ENCODE measurements at regions not wholly inside any gene's neighbourhood (a gene's known extent, or its start where the extent isn't known, plus 50 kb on each side); places are given as distances from the start of the nearest gene placed in this dataset.
"Not testable (repeated sequence)": the region's sequence is repeated elsewhere in the genome, so short reads cannot be mapped to it uniquely, and the experiment has no call there.

DNA sequence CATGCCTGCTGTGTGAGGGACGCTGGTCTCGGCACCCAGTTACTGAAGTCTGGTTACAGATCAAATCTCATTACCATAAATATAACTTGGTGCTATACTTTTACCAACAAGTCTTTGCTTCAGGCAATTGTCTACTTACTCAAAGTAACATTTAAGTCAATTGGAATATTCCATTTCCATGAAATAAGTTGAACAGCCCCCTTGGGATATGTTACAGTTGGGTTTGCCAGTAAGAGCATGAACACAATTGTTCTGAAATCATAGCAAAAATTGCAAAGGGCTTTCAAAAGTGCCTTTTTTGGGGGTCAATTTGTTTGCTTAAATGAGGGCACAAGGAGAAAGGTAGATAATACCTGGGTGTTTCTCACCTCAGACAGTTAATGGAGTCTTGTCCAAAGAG is 170.9 kb upstream of the EXOC2 start:
- H4K20me1 ChIP-seq (ENCODE audit: low read depth): no peaks in the 10 kb centered on the region
- H3K4me3 Mint-ChIP-seq: no peak overlapping the region
- H3K4me2 ChIP-seq: no peak overlapping the region
- TF ChIP-seq, protein P1, sequence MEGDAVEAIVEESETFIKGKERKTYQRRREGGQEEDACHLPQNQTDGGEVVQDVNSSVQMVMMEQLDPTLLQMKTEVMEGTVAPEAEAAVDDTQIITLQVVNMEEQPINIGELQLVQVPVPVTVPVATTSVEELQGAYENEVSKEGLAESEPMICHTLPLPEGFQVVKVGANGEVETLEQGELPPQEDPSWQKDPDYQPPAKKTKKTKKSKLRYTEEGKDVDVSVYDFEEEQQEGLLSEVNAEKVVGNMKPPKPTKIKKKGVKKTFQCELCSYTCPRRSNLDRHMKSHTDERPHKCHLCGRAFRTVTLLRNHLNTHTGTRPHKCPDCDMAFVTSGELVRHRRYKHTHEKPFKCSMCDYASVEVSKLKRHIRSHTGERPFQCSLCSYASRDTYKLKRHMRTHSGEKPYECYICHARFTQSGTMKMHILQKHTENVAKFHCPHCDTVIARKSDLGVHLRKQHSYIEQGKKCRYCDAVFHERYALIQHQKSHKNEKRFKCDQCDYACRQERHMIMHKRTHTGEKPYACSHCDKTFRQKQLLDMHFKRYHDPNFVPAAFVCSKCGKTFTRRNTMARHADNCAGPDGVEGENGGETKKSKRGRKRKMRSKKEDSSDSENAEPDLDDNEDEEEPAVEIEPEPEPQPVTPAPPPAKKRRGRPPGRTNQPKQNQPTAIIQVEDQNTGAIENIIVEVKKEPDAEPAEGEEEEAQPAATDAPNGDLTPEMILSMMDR (IDR thresholded peaks at IDR 0.05): no peak
- TF ChIP-seq EZH2 (IDR thresholded peaks at IDR 0.05) (no peak), EZH2phosphoT487 (IDR thresholded peaks at IDR 0.05) (no peak)
- no peaks in the 10 kb centered on the region for H3K27me3 ChIP-seq
- H3K27ac ChIP-seq: no peak overlapping the region
- no peaks in the 10 kb centered on the region for H3K9me3 ChIP-seq (ENCODE audit: low read depth)
- no peaks in the 10 kb centered on the region for H3K4me1 ChIP-seq
- H3K9me3 Mint-ChIP-seq: peaks cover 2% of the 10 kb centered on the region
- no peak overlapping the region for H2AFZ ChIP-seq (replicated peaks)
- H3K36me3 ChIP-seq: no peaks in the 10 kb centered on the region
- peaks cover 5% of the 10 kb centered on the region for H3K4me1 Mint-ChIP-seq
- no peaks in the 10 kb centered on the region for H3K36me3 Mint-ChIP-seq
- H3K9ac ChIP-seq: no peak overlapping the region
- no peaks in the 10 kb centered on the region for H3K79me2 ChIP-seq (ENCODE audit: low read depth)
- H3F3A ChIP-seq (ENCODE audit: low read depth): no peaks in the 10 kb centered on the region
- no peak for DNase-seq (ENCODE audit: low spot score)
- H3K27ac Mint-ChIP-seq: no peak overlapping the region
- H3K27me3 Mint-ChIP-seq (ENCODE audit: insufficient read depth, low read depth): peaks cover 10% of the 10 kb centered on the region
- H3K4me3 ChIP-seq: no peak overlapping the region

DNA sequence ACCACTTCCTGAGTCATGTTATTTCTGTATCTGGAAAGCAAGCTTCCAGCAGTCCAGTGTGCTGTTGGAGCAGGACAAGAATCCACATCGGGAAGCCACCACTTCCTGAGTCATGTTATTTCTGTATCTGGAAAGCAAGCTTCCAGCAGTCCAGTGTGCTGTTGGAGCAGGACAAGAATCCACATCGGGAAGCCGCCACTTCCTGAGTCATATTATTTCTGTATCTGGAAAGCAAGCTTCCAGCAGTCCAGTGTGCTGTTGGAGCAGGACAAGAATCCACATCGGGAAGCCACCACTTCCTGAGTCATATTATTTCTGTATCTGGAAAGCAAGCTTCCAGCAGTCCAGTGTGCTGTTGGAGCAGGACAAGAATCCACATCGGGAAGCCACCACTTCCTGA is 170.2 kb upstream of the EXOC2 start:
- not testable (repeated sequence) for H3K36me3 ChIP-seq; H3K79me2 ChIP-seq (ENCODE audit: low read depth); H3K4me3 ChIP-seq; H3K27me3 ChIP-seq; H3K27ac Mint-ChIP-seq; H3K9me3 ChIP-seq (ENCODE audit: low read depth); H3K27me3 Mint-ChIP-seq (ENCODE audit: insufficient read depth, low read depth); H3K36me3 Mint-ChIP-seq; H3K4me1 ChIP-seq; H2AFZ ChIP-seq (replicated peaks); DNase-seq (ENCODE audit: low spot score); H3K9ac ChIP-seq; H3F3A ChIP-seq (ENCODE audit: low read depth); H3K4me1 Mint-ChIP-seq; H3K4me3 Mint-ChIP-seq; H3K4me2 ChIP-seq; H3K27ac ChIP-seq; H4K20me1 ChIP-seq (ENCODE audit: low read depth); H3K9me3 Mint-ChIP-seq

DNA sequence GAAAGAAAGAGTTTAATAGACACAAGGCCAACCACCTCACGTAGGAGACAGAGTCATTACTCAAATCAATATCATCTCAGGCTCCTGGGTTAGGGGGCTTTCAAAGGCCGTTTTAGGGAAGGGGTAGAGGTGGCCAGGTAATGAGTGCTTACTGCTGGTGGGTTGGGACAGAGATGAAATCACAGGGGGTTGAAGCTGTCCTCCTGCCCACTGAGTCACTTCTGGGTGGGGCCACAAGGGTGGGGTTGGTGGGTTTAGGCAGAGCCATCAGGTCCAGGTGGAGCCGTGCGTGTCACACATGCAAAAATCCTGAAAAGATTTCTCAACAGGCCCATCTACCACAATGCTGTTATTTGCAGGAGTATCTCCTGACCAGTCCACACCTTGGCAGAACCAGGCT is 167.0 kb upstream of the EXOC2 start:
- Histone ChIP-seq H3K9ac (no peak overlapping the region), H3K4me2 (no peak overlapping the region), H3K27ac (no peak overlapping the region), H3F3A (ENCODE audit: low read depth) (no peaks in the 10 kb centered on the region), H3K4me3 (no peak overlapping the region), H3K79me2 (ENCODE audit: low read depth) (no peaks in the 10 kb centered on the region), H3K36me3 (no peaks in the 10 kb centered on the region), H3K4me1 (no peaks in the 10 kb centered on the region), H2AFZ (replicated peaks) (no peak overlapping the region), H3K9me3 (ENCODE audit: low read depth) (no peaks in the 10 kb centered on the region), H3K27me3 (no peaks in the 10 kb centered on the region), H4K20me1 (ENCODE audit: low read depth) (no peaks in the 10 kb centered on the region)
- peaks cover 6% of the 10 kb centered on the region for H3K27me3 Mint-ChIP-seq (ENCODE audit: insufficient read depth, low read depth)
- peaks cover 3% of the 10 kb centered on the region for H3K9me3 Mint-ChIP-seq
- no peak overlapping the region for H3K4me3 Mint-ChIP-seq
- no peak overlapping the region for H3K27ac Mint-ChIP-seq
- H3K36me3 Mint-ChIP-seq: no peaks in the 10 kb centered on the region
- peaks cover 6% of the 10 kb centered on the region for H3K4me1 Mint-ChIP-seq
- no peak for DNase-seq (ENCODE audit: low spot score)
- TF ChIP-seq EZH2 (IDR thresholded peaks at IDR 0.05): no peak
- TF ChIP-seq EZH2phosphoT487 (IDR thresholded peaks at IDR 0.05): no peak
- TF ChIP-seq, protein P1 (IDR thresholded peaks at IDR 0.05): no peak

DNA sequence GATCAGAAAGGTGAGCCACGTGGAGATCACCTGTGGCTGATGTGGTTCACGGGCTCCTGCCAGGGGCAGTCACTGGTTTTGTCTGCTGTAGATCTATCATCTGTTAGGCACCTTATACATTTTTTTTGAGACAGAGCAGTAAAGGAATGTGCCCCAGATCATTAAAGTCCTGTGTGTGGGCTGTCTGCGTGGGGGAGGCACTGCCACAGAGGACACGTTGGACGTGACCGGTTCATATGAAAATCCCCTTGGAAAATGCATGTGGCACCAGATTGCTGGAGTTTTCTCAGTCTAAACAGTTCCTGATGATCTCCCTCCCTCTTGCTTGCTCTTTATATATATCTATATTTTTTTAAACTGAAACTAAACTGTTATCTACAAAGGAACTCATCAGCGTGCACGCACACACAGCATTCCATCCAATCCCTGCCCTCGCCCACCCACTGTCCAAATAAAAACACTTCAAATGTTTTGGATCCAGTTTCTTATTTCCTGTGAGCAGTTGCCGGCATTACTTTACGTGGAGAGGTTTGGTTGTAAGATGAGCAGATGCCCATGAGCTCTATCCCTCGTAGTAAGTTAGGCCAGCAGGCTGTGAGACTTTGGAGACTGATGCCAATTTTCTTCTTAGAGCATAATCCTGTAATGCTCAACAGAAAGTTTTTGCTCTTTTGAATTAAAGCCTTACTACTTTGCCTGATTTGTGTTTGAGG is 161.6 kb upstream of the EXOC2 start:
- no peaks in the 10 kb centered on the region for H4K20me1 ChIP-seq (ENCODE audit: low read depth)
- Mint-ChIP-seq H3K27me3 (ENCODE audit: insufficient read depth, low read depth) (peaks cover 4% of the 10 kb centered on the region), H3K9me3 (peaks cover 12% of the 10 kb centered on the region), H3K4me3 (no peak overlapping the region), H3K36me3 (no peaks in the 10 kb centered on the region), H3K4me1 (peaks cover 6% of the 10 kb centered on the region), H3K27ac (no peak overlapping the region)
- no peaks in the 10 kb centered on the region for H3K27me3 ChIP-seq
- no peak overlapping the region for H3K4me2 ChIP-seq
- no peaks in the 10 kb centered on the region for H3K36me3 ChIP-seq
- H3K79me2 ChIP-seq (ENCODE audit: low read depth): no peaks in the 10 kb centered on the region
- no peak for DNase-seq (ENCODE audit: low spot score)
- no peak overlapping the region for H3K9ac ChIP-seq
- no peak overlapping the region for H2AFZ ChIP-seq (replicated peaks)
- TF ChIP-seq EZH2 (IDR thresholded peaks at IDR 0.05) (no peak), EZH2phosphoT487 (IDR thresholded peaks at IDR 0.05) (no peak)
- TF ChIP-seq, protein P1 (IDR thresholded peaks at IDR 0.05): no peak
- H3K9me3 ChIP-seq (ENCODE audit: low read depth): no peaks in the 10 kb centered on the region
- H3K4me1 ChIP-seq: no peaks in the 10 kb centered on the region
- H3F3A ChIP-seq (ENCODE audit: low read depth): no peaks in the 10 kb centered on the region
- no peak overlapping the region for H3K4me3 ChIP-seq
- no peak overlapping the region for H3K27ac ChIP-seq

DNA sequence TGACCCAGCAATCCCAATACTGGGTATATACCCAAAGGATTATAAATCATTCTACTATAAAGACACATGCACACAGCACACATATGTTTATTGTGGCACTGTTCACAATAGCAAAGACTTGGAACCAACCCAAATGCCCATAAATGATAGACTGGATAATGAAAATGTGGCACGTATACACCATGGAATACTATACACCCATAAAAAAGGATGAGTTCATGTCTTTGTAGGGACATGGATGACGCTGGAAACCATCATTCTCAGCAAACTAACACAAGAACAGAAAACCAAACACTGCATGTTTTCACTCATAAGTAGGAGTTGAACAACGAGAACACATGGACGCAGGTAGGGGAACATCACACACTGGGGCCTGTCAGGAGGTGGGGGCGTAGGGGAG is 159.3 kb upstream of the EXOC2 start:
- H3F3A ChIP-seq (ENCODE audit: low read depth); H3K4me1 ChIP-seq; H3K9me3 Mint-ChIP-seq; DNase-seq (ENCODE audit: low spot score); H3K4me2 ChIP-seq; H3K36me3 ChIP-seq; H3K4me3 ChIP-seq; H3K27ac ChIP-seq; H3K27ac Mint-ChIP-seq; H4K20me1 ChIP-seq (ENCODE audit: low read depth); H3K9ac ChIP-seq; H3K9me3 ChIP-seq (ENCODE audit: low read depth); H2AFZ ChIP-seq (replicated peaks); H3K4me1 Mint-ChIP-seq; H3K79me2 ChIP-seq (ENCODE audit: low read depth); H3K4me3 Mint-ChIP-seq; H3K36me3 Mint-ChIP-seq; H3K27me3 ChIP-seq: not testable (repeated sequence)
- peaks cover 12% of the 10 kb centered on the region for H3K27me3 Mint-ChIP-seq (ENCODE audit: insufficient read depth, low read depth)
